Stimulated activated CD8-positive, alpha-beta memory T cell treated with anti-CD3 and anti-CD28 coated beads, Interleukin-15, amount 100 ng/mL, for 4 hours (primary cell): ENCODE measurements at regions not wholly inside any gene's neighbourhood (a gene's known extent, or its start where the extent isn't known, plus 50 kb on each side); places are given as distances from the start of the nearest gene placed in this dataset.

Source experiments
- DNase-seq, 2 donors: peaks; one replicate each; pipeline ENCODE4 v3.0.0-alpha.2; 2020; ENCODE audit warnings: low read depth in 2 of 2

DNA sequence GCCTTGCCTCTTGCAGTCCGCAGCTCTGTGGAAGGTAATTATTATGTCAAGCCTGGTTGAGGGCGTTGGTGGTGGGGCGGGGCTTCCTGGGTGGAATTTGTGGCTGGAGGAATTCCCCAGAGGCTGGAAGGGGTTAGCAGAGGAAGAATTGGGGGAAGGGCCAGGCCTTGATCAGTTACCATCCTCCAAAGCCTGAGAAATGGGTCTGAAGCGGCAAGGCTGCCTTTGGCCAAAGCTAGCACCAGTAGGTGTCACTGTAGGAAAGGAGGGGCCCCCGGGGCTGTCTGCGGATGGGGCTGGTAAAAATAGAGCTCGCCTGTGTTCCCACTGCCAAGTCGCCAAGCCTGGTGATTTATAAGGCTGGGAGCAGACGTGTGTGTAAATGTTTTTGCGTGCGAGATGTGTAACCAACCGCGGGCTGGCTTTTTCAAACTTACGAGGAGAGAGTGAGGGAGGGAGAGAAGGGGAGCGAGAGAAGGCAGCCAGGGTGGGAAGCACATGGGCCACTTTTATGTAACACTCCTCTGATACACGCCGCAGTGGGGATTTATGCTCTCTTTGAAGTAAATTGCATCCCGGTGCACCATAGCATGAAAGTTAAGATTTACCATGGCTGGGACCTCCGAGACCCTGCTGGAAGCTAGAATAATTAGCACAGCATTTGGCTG is 367.0 kb downstream of the BCOR start:
- peak; percentile 7 to 24 for DNase-seq

DNA sequence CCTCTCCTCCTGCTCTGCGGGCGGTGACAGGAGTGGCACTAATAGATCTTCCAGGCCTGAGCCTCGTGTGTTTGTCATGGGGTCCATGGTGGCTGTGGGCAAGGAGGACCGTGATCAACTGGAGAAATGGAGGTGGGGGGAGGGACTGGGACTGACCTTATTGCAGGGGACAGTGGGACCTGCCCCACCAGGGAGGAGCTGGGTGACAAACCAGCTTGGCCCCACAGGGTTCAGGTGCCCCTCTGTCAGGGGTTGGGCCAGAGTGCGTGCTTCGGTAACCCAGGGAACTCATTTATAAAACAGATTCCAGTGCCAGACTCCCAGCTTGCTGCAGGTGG is 366.5 kb downstream of the BCOR start:
- no peak for DNase-seq

DNA sequence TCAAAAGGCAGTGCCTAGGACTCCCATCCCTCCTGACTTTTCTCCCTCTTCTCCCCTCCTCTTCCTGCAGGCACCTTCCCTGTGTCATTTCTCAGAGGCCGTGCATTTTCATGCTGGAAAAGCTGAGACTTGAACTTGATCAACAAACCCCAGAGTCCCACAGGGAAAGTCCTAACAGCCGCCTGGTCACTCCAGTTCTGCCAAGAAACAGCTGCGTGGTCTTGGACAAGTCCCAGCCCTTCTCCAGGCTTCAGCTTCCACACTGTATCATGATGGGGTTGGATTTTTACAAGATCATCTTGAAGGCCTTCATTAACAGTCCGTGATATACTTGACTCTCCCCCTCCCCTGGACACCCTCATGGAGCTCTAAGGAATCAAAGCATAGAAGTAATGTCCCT is 366.0 kb downstream of the BCOR start:
- no peak for DNase-seq

GRCh38 chrX:39733745-39734144 is 364.0 kb downstream of the BCOR start:
- DNase-seq = no peak

DNA sequence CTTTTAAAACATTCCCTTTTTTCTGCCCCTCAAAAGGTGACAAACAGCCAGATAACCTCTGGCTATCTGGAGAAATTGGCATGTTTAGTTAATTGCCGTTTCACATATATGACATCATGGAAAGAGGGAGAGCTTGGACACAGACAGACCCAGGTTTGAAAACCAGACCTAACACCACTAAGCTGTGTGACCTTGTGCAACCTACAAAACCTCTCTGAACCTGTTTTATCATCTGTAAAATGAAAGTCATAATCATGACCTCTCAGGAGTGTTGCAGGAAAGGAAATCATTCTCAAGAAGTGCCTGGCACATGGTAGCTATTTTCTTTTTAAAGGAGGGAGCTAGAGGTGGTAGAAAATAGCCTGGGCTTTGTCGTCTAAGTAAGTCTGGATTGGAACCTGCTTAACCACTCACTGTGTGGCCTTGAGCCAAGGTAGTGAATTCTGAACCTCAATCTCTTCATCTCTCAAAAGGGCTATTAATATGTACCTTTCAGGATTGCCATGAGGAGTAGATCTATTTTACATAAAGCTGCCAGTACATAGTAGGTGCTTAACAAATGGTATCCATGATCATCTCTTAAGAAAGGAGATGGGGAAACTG is 363.5 kb downstream of the BCOR start:
- no peak for DNase-seq

- DNase-seq = no peak
These were observed 361.2 kb downstream of the BCOR start for GRCh38 chrX:39736216-39737211.

- no peak for DNase-seq
These were observed 358.2 kb downstream of the BCOR start for GRCh38 chrX:39739585-39739984.

GRCh38 chrX:39740078-39740477 is 357.7 kb downstream of the BCOR start:
- no peak for DNase-seq

GRCh38 chrX:39741904-39742303 is 355.9 kb downstream of the BCOR start:
- DNase-seq = no peak

DNA sequence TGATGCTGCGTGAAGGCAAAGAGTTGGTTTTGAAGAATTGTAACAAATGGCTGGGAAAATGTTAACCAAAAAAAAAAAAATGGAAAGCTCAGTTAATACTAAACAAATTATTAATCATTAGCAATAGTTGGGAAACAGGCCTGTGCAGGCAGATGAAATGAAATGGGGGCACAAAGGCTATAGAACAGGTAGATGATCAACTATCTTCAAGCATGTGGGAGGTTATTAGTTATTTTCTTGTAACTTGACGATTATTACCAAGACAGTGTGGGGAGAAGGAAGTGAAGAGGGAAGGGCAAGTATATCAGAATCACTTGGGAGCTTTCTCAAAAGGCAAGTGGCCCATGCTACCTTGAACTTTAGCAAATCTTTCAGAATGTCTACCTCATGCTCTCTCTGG is 351.9 kb downstream of the BCOR start:
- DNase-seq = no peak

DNA sequence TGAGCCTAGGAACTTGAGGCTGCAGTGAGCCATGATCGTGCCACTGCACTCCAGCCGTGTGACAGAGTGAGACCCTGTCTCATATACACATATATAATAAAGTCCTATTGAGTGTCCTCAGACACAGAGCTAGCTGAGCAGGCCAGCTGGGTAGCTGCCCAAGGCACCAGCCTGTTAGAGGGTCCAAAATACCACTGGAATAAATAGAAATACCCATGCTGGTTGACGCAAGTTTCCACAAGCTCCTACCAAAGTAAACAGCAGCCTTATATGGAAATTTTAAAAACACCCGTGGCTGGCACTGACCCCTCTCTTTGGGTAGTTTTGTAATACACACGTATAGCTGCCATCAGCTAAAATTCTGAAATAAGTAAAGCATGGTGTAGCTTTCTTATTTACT is 348.6 kb downstream of the BCOR start:
- DNase-seq = no peak

DNA sequence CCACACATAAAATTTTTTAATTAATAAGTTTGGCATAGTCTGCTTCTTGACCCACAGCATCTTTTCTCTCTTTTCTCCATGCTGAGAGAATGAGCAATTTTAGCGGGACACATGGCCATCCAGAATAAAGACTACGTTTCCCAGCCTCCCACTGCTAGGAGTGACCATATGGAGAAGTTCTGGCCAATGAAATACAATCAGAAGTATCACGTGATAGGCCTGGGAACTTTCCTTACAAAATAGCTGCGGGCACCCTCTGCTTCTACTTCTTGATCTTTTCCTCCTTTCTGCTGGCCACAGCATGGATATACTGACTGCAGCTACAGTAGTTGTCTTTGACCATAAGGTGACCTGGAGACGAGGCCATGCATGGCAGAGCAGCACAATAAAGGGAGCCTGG is 348.0 kb downstream of the BCOR start:
- DNase-seq = no peak

DNA sequence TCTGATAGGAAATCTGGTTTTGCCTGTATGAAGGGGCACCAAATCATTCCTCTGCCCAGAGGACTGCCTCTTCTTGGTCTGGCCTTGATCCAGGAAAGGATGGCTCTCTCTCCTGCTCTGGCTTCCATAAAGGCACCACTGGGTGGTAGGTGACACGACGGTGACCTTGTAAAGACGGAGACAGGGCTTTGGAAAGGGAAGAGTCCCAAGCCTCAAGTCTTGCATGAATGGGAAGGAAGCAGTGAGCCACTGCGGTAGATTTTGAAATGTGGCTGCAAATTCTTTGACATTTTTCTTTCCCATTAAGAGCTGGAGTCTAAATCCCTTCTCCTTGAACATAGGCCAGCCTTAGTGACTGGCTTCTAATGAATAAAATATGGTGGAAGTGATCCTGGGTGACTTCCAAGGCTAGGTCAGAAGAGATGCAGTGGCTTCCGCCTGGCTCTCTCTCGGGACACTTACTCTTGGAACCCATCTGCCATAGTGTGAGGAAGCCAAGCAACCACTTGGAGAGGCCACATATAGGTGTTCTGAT is 347.4 kb downstream of the BCOR start:
- DNase-seq = no peak

DNA sequence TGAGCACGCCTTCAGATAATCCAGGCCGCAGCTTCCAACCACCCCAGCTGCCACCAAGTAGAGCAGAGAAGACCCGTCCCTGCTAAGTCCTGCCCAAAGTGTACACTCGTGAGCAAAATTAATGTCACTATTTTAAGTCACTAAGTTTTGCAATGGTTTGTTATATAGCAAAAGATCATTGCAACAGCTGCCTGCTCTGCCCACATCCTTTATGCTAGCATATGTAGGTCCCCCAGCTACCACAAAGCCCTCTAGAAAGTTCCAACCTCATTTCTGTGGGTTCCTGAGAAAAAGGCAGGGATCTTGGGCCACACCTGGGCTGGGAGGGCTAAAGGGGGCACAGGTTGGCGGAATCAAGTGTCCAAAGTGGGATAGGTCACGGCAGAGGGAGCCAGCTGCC is 346.9 kb downstream of the BCOR start:
- DNase-seq = no peak

DNA sequence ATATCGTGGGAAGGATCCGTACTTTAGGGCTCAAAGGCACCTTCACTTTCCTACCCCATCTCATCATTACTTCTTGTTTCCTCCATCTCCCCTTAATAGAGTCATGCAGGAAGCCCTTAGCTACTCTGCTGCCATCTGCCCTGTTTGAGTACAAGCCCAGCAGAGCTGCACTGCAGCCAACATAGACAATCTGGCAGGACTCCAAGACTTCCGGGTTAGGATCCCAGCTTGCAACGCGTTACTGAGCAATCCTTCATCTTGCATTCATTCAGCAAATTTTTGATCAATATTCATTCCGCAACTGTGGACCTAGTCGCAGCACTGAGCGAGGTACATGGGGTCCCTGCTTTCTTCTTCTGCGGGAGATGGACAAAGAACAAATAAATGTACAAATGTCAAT is 344.9 kb downstream of the BCOR start:
- DNase-seq = no peak

- DNase-seq = no peak
These were observed 344.3 kb downstream of the BCOR start for GRCh38 chrX:39753293-39753996.

GRCh38 chrX:39755143-39756032 is 342.4 kb downstream of the BCOR start:
- no peak for DNase-seq

DNA sequence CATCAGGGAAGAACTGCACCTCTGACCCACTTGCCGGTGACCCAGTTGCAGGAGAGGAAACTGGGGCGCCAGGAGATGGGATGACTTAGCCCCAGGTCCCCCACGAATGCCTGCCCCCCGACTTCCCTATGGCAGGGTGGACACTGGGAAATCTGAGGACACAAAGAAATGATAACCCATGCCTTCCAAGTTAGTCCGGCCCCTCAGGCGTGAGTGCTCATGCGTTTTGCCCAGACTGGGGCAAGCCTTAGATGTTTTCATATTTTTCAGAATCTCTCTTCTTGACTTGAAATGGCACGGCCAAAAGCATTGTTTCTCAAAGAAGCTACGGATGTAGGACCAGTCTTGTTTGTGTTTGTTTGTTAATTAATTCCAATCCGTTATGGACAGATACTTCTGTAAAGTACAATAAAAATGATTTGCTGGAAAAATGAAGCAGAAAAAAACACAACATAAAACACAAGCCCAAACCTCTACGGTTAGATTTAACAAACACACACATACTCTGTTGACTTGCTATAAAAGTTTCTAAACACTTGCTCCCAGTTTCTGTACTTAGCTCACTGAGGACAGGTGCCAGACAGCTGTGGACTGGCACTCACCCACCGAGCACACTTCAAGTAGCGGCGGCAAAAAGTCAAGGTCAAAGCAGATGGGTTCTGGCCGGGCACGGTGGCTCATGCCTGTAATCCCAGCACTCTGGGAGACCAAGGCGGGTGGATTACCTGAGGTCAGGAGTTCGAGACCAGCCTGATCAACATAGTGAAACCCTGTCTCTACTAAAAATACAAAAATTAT is 341.5 kb downstream of the BCOR start:
- DNase-seq = no peak

DNA sequence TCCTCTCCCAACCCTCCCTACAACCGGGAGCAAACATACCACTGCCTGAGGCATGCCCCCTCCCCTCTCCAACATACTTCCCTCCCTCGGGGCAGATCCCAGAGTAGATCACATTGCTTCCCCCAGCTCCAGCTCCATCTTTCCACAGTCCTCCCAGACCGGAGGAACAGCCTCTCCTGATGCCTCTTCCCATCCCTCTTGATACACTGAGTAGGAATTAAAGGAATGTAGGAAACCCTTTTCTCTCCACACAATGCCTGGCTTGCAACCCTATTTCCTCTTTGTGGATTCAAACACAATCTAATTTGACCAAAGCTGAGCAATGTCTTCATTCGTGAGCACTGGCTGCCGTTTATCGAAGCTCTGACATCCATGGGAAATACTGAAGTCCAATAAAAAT is 339.8 kb downstream of the BCOR start:
- DNase-seq = no peak
